ENCODE measurements at regions not wholly inside any gene's neighbourhood (a gene's known extent, or its start where the extent isn't known, plus 50 kb on each side); places are given as distances from the start of the nearest gene placed in this dataset.

DNA sequence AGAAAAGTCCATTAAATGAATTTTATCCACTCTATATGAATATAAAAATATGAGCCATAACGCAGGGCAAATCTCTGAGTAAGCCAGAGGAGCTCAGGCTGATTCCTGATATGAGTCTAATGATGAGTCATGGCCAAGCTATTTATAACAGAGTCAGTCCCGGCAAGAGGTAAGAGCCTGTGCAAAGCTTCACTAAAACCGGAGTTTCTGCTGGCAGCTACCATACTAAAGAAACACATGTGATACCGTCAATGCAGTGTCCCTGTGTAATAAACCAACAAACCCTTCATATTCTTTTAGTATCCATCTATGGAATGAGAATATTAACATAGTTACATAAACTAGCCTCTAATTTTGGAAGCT lies 319.4 kb downstream of the KCNC2 start:
- H3K4me1 ChIP-seq, result peaks cover 0 to 6% (median 6%) of the 10 kb centered on the region in 3 donors
- ATAC-seq (peak; percentile 92 to 99 (median 95)), FAIRE-seq (no peak), DNase-seq (peak in 3 of 6 donors; percentile 5 to 31 (median 16))
- no peaks in the 10 kb centered on the region for H3K36me3 ChIP-seq
- H3K9me3 ChIP-seq, result no peaks in the 10 kb centered on the region
- no peaks in the 10 kb centered on the region for H3K27me3 ChIP-seq
- intact Hi-C loops (cut with DNase I), result no loop called here
- H3K27ac ChIP-seq, result peak overlapping the region in 1 of 4 donors; percentile 22
- WGBS, 2 donors, result 11 to 12% methylated on average over 4 of the region's 4 CpGs
- TF ChIP-seq, protein P1, sequence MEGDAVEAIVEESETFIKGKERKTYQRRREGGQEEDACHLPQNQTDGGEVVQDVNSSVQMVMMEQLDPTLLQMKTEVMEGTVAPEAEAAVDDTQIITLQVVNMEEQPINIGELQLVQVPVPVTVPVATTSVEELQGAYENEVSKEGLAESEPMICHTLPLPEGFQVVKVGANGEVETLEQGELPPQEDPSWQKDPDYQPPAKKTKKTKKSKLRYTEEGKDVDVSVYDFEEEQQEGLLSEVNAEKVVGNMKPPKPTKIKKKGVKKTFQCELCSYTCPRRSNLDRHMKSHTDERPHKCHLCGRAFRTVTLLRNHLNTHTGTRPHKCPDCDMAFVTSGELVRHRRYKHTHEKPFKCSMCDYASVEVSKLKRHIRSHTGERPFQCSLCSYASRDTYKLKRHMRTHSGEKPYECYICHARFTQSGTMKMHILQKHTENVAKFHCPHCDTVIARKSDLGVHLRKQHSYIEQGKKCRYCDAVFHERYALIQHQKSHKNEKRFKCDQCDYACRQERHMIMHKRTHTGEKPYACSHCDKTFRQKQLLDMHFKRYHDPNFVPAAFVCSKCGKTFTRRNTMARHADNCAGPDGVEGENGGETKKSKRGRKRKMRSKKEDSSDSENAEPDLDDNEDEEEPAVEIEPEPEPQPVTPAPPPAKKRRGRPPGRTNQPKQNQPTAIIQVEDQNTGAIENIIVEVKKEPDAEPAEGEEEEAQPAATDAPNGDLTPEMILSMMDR (IDR thresholded peaks at IDR 0.05), result no peak
- H3K4me3 ChIP-seq, result no peak overlapping the region

DNA sequence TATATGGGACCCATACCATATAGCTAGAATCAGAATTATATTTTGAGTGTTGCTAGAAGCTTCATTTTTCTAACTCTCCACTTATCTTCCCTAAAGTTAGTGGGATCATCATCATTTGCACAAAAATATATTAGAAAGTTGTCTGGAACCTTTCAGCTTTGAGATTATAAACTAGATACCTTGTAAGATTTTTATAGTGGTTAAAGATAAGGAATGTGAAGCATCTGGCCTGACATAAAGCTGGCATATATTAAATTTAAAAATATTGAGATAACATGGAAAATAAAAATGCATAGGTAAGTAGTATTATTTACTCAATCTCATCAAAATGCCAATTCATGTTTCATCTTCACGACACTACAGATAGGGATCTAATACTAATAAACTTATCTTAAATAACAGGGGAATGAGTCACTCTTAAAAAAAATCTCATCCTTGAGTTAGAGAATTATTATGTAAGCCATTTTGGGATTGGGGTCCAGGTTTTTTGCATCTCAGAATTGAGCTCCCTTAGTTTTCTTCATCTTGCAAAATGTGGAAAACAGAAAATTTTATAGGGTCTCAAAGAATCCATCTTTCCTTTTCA lies 318.5 kb downstream of the KCNC2 start:
- FAIRE-seq, result no peak
- H3K36me3 ChIP-seq, result no peaks in the 10 kb centered on the region
- TF ChIP-seq, protein P1 (IDR thresholded peaks at IDR 0.05), result no peak
- no peak for DNase-seq
- H3K4me1 ChIP-seq, result peaks cover 0 to 6% (median 6%) of the 10 kb centered on the region in 3 donors
- intact Hi-C loops (cut with DNase I), result no loop called here
- ATAC-seq, result no peak
- WGBS, 2 donors, result 28 to 43% methylated on average over 1 of the region's 1 CpG
- H3K27me3 ChIP-seq, result no peaks in the 10 kb centered on the region
- no peak overlapping the region for H3K4me3 ChIP-seq
- H3K27ac ChIP-seq, result no peak overlapping the region
- H3K9me3 ChIP-seq, result no peaks in the 10 kb centered on the region

DNA sequence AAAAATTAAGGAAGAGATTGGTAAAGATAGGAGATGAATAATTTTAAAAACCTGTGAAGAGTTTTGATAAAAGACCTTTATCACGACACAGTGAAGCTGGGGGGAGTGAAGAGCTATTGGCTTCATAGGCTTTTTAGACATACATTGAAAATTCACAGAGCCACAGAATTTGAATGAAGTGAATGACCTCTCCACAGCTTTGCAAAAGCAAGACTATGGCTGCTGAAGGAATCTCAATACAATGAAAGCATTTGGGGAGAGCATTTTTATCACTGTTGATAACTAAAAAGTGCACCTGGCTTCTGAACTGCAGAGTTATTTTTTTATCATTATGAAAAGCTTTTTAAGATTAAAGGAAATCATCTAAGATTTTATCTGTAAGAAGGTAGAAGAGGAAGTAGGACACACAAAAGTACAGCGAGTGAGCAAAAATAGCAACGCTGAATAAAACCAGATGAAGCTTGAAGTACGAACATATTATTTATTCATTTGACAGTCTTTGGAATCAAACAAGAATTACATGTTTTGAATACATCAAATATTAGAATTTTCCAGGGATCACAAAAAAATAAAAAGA lies 317.5 kb downstream of the KCNC2 start:
- intact Hi-C loops (cut with DNase I), result no loop called here
- ATAC-seq (no peak), DNase-seq (no peak), FAIRE-seq (no peak)
- Histone ChIP-seq H3K4me3 (no peak overlapping the region), H3K4me1 (peaks cover 0 to 6% (median 6%) of the 10 kb centered on the region in 3 donors), H3K9me3 (no peaks in the 10 kb centered on the region), H3K36me3 (no peaks in the 10 kb centered on the region), H3K27me3 (no peaks in the 10 kb centered on the region), H3K27ac (no peak overlapping the region)
- TF ChIP-seq, protein P1 (IDR thresholded peaks at IDR 0.05), result no peak
- 65 to 84% methylated on average over 4 of the region's 4 CpGs for WGBS, 2 donors

DNA sequence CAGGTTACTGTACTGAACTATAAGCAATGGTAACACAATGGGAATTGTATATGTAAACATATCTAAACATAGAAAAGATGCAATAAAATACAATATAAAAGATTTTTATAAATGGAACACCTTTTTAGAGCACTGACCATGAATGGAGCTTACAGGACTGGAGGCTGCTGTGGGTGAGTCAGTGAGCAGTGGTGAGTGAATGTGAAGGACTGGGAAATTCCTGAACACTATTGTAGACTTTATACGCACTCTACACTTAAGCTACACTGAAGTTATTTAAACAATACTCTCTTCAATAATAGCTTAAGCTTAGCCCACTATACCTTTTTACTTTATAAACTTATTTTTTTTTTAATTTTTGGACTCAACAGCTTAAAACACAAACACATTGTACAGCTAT lies 313.5 kb downstream of the KCNC2 start:
- FAIRE-seq (no peak), ATAC-seq (no peak)
- intact Hi-C loops (cut with DNase I), result no loop called here

More for the DNA sequence above, 313.5 kb downstream of the KCNC2 start:
- no peak overlapping the region for H3K4me3 ChIP-seq
- H3K27ac ChIP-seq, result no peak overlapping the region
- no peaks in the 10 kb centered on the region for H3K27me3 ChIP-seq
- 68 to 86% methylated on average over 1 of the region's 1 CpG for WGBS, 2 donors
- no peaks in the 10 kb centered on the region for H3K9me3 ChIP-seq
- TF ChIP-seq, protein P1 (IDR thresholded peaks at IDR 0.05), result no peak
- no peak for DNase-seq
- no peaks in the 10 kb centered on the region for H3K36me3 ChIP-seq
- no peaks in the 10 kb centered on the region for H3K4me1 ChIP-seq
